Coronary artery (tissue), 2 donors: ENCODE measurements at regions not wholly inside any gene's neighbourhood (a gene's known extent, or its start where the extent isn't known, plus 50 kb on each side); places are given as distances from the start of the nearest gene placed in this dataset.

Experiments
- DNase-seq: peaks from one replicate; pipeline ENCODE4 v3.0.0-alpha.2; 2017; ENCODE audit warnings: low spot score
- H3K27ac ChIP-seq, 2 donors: fragments of 200-600 bp; sonication (generic); one replicate each; pipeline ENCODE4 v1.5.1; 2016 to 2019
- H3K4me3 ChIP-seq: fragments of 200-600 bp; sonication (generic); 2 replicates; pipeline ENCODE4 v1.5.1; 2016; ENCODE audit warnings: mild to moderate bottlenecking, moderate library complexity
- TF ChIP-seq, protein P1 (sequence below): fragments of 200-600 bp; sonication (generic); IDR thresholded peaks from one replicate; pipeline ENCODE4 v1.5.1; 2019; ENCODE audit warnings: antibody characterized with exemption

DNA sequence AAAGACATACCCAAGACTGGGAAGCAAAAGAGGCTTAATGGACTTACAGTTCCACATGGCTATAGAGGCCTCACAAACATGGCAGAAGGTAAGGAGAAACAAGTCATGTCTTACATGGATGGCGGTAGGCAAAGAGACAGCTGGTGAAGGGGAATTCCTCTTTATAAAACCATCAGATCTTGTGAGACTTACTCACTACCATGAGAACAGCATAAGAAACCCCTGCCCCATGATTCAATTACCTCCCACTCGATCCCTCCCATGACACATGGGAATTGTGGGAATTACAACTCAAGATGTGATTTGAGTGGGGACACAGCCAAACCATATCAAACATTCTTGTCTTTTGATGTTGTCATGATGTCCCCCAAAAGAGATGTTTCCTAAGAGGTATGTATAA, 103.3 kb downstream of the DUSP10 start:
- no peak overlapping the region for H3K27ac ChIP-seq
- H3K4me3 ChIP-seq = no peak overlapping the region
- no peak for DNase-seq
- TF ChIP-seq, protein P1, sequence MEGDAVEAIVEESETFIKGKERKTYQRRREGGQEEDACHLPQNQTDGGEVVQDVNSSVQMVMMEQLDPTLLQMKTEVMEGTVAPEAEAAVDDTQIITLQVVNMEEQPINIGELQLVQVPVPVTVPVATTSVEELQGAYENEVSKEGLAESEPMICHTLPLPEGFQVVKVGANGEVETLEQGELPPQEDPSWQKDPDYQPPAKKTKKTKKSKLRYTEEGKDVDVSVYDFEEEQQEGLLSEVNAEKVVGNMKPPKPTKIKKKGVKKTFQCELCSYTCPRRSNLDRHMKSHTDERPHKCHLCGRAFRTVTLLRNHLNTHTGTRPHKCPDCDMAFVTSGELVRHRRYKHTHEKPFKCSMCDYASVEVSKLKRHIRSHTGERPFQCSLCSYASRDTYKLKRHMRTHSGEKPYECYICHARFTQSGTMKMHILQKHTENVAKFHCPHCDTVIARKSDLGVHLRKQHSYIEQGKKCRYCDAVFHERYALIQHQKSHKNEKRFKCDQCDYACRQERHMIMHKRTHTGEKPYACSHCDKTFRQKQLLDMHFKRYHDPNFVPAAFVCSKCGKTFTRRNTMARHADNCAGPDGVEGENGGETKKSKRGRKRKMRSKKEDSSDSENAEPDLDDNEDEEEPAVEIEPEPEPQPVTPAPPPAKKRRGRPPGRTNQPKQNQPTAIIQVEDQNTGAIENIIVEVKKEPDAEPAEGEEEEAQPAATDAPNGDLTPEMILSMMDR = no peak

DNA sequence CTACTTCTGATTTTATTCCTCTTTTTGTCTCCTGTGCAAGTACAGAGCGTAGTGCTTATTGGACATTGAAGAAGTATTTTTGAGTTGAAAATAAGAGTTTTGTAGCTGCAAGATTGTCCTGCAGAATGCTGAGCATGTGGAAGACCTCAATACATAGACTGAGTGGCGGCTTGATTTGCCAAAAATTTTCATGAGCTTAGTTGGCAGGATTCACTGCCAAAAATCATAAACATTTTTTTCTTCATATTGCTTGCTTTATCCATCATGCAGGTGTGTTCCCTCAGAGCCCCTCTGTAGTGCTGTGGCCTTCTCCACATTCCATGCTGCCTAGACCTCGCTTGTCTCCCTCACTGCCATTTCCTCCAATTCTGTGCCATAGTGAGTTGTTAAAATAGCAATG, 100.1 kb downstream of the DUSP10 start:
- DNase-seq = no peak
- TF ChIP-seq, protein P1 = no peak
- Histone ChIP-seq H3K27ac (no peak overlapping the region), H3K4me3 (no peak overlapping the region)

DNA sequence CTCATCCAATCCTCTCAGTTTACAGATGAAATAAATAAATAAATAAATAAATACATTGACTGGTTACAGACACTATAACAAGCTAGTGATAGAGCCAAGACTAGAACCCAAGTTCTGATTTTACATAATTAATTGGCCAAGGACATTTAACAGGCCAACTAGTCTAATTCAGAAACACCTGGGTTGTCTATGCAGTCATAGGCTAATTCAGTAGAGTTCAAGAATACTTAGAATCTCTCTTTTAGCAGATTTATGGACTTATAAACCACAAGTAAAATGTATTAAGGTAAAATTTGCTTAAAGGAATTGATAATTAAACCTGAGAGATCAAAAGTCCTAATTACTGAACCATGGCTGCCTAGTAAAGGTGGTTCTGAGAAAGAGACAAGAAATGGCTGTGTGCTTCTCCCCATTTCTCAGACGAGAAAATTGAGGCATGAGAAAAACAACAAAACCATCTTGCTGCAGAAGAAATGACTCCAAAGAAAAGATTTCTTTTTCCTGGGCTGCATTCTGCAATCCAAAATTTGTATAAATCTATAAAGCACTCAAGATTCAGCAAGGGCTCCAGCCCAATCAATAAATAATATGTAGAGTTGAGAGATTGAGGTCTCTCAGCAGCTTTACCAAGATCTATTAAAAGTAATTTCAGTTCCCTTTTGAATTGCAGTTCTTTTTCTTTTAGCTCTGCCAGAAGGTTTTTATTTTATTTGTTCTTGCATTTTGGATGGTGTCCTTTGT, 98.3 kb downstream of the DUSP10 start:
- TF ChIP-seq, protein P1 = no peak
- Histone ChIP-seq H3K27ac (no peak overlapping the region), H3K4me3 (no peak overlapping the region)
- DNase-seq = no peak

DNA sequence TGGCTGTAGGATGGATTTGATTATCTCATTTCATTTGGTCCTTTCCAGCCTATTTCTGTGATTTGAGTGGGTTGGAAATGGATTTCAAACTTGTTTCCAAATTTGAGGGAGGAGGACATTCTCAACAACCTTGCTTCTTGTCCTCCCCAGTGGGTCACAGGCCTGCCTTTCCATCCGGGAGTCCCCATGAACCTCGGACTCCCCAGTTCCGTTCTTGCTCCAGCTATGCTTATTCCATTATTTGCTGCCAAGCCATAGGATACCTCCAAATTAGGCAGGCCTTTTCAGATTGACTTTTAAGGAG, 97.8 kb downstream of the DUSP10 start:
- TF ChIP-seq, protein P1 = no peak
- no peak for DNase-seq
- Histone ChIP-seq H3K27ac (no peak overlapping the region), H3K4me3 (no peak overlapping the region)

DNA sequence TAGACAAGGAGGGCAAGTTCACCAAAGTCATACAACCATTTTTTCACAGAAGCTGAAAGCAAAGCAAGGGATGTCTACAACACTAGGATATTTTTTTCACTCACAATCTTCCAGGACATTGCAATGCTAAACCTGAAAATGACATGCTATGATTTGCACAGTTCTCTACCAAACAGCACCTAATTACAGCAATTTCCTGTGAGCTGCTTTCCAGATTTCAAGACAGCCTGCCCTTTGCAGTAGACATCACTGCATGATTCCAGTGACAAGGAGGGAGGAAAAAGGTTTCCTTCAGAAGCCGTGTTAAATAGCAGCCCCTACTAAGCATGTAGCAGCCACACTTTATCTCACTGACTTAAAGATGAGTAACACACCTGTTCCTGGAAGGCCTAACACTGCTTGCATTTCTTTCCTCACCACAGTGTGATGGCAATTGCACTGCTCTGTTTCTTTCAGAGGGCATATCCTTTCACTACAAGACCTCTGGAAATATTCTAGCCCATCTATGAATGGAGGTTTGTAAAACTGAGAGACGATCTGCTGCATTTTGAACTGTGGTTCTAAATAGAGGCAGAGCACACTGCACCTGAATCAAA, 97.1 kb downstream of the DUSP10 start:
- no peak overlapping the region for H3K27ac ChIP-seq
- H3K4me3 ChIP-seq = no peak overlapping the region
- DNase-seq = no peak

DNA sequence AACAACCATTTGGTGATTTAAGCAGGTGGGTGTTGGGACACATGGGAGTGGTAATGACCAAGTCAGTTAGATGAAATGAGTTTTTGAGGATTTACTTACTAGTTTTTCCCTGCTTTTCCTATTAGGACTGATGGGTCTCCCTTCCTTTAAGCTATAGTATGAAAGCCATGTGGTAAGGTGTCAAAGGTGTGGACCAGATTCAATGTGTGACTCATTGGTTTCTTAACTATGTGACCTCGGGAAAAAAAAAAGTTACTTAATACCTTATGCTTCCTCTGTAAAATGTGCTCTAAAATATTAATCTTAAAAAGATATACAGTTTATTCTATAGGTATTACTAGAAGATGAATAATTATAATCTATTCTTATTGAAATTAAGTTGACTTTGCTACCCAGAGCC, 93.7 kb downstream of the DUSP10 start:
- TF ChIP-seq, protein P1 = no peak
- Histone ChIP-seq H3K4me3 (no peak overlapping the region), H3K27ac (no peak overlapping the region)
- no peak for DNase-seq

More for the DNA sequence above, 97.1 kb downstream of the DUSP10 start:
- TF ChIP-seq, protein P1 = no peak
